ENCODE measurements at regions not wholly inside any gene's neighbourhood (a gene's known extent, or its start where the extent isn't known, plus 50 kb on each side); places are given as distances from the start of the nearest gene placed in this dataset.

DNA sequence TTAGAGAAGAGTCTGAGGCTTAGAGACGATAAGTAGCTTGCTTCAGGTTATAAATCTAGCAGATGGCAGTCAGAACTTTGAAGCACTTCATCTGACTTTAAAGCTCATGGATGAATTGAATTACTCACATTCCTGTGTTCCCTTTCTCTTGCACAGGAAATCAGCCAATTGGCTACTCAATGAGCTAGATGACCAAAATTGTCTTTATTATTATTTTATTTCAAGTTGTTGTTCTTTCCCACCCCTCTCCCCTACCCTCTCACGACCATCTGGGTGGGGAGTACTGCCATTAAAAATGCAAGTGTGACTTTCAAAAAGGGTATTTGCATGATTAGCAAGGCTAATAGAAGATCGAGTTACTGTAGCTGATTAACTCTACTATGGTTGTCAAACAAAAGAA, 491.1 kb downstream of the NR4A2 start:
- peaks cover 0 to 7% (median 0%) of the 10 kb centered on the region in 4 donors for H3K4me1 ChIP-seq
- TF ChIP-seq CTCF (IDR thresholded peaks at IDR 0.05) (no peak), POLR2A (IDR thresholded peaks at IDR 0.05) (no peak), EP300 (IDR thresholded peaks at IDR 0.05) (no peak)
- H3K36me3 ChIP-seq: no peaks in the 10 kb centered on the region
- no peak for DNase-seq
- no peak overlapping the region for H3K4me3 ChIP-seq
- 33 to 45% methylated on average over 3 of the region's 3 CpGs for WGBS, 2 donors
- intact Hi-C loops (cut with DNase I): no loop called here
- no peaks in the 10 kb centered on the region for H3K9me3 ChIP-seq
- H3K27ac ChIP-seq: no peak overlapping the region
- no peaks in the 10 kb centered on the region for H3K27me3 ChIP-seq

- Histone ChIP-seq H3K36me3 (no peaks in the 10 kb centered on the region), H3K4me3 (no peak overlapping the region), H3K4me1 (peaks cover 0 to 7% (median 0%) of the 10 kb centered on the region in 4 donors), H3K27ac (no peak overlapping the region), H3K9me3 (no peaks in the 10 kb centered on the region), H3K27me3 (no peaks in the 10 kb centered on the region)
- intact Hi-C loops (cut with DNase I): no loop called here
- DNase-seq: no peak
- 70 to 86% methylated on average over 1 of the region's 1 CpG for WGBS, 2 donors
- TF ChIP-seq POLR2AphosphoS5 (IDR thresholded peaks at IDR 0.05) (no peak), EP300 (IDR thresholded peaks at IDR 0.05) (no peak), POLR2A (IDR thresholded peaks at IDR 0.05) (no peak), CTCF (IDR thresholded peaks at IDR 0.05) (no peak)
These were observed 491.9 kb downstream of the NR4A2 start for GRCh38 chr2:155840661-155841060.

GRCh38 chr2:155839991-155840390, 492.5 kb downstream of the NR4A2 start:
- Histone ChIP-seq H3K4me1 (peaks cover 0 to 7% (median 0%) of the 10 kb centered on the region in 4 donors), H3K27me3 (no peaks in the 10 kb centered on the region), H3K9me3 (no peaks in the 10 kb centered on the region), H3K27ac (no peak overlapping the region), H3K4me3 (no peak overlapping the region), H3K36me3 (no peaks in the 10 kb centered on the region)
- no peak for TF ChIP-seq POLR2A (IDR thresholded peaks at IDR 0.05)
- TF ChIP-seq EP300 (IDR thresholded peaks at IDR 0.05): no peak
- no peak for TF ChIP-seq CTCF (IDR thresholded peaks at IDR 0.05)
- no peak for TF ChIP-seq POLR2AphosphoS5 (IDR thresholded peaks at IDR 0.05)
- no peak for DNase-seq
- 70 to 73% methylated on average over 2 of the region's 2 CpGs for WGBS, 2 donors
- intact Hi-C loops (cut with DNase I): no loop called here

GRCh38 chr2:155839436-155839835, 493.1 kb downstream of the NR4A2 start:
- no peak for DNase-seq
- Histone ChIP-seq H3K4me3 (no peak overlapping the region), H3K36me3 (no peaks in the 10 kb centered on the region), H3K9me3 (no peaks in the 10 kb centered on the region), H3K27me3 (no peaks in the 10 kb centered on the region), H3K4me1 (peaks cover 0 to 7% (median 0%) of the 10 kb centered on the region in 4 donors), H3K27ac (no peak overlapping the region)
- TF ChIP-seq POLR2AphosphoS5 (IDR thresholded peaks at IDR 0.05) (no peak), EP300 (IDR thresholded peaks at IDR 0.05) (no peak), CTCF (IDR thresholded peaks at IDR 0.05) (no peak), POLR2A (IDR thresholded peaks at IDR 0.05) (no peak)
- intact Hi-C loops (cut with DNase I): no loop called here
- 74 to 87% methylated on average over 3 of the region's 3 CpGs for WGBS, 2 donors

- WGBS, 2 donors: 92 to 93% methylated on average over 1 of the region's 1 CpG
- no peak overlapping the region for H3K4me3 ChIP-seq
- no peaks in the 10 kb centered on the region for H3K9me3 ChIP-seq
- no peaks in the 10 kb centered on the region for H3K27me3 ChIP-seq
- no peak for DNase-seq
- no peaks in the 10 kb centered on the region for H3K4me1 ChIP-seq
- H3K36me3 ChIP-seq: no peaks in the 10 kb centered on the region
- H3K27ac ChIP-seq: no peak overlapping the region
- no peak for TF ChIP-seq EP300 (IDR thresholded peaks at IDR 0.05)
- intact Hi-C loops (cut with DNase I): no loop called here
These were observed 496.1 kb downstream of the NR4A2 start for GRCh38 chr2:155836439-155836838.

All from sigmoid colon (tissue), 6 donors.